Right lobe of liver (tissue), 6 donors: ENCODE measurements at regions not wholly inside any gene's neighbourhood (a gene's known extent, or its start where the extent isn't known, plus 50 kb on each side); places are given as distances from the start of the nearest gene placed in this dataset.

Experiments used
- ATAC-seq, 4 donors: fragments of 200-7000 bp; cut with Tn5 transposase; one replicate each; pipeline ENCODE4 v1.9.1; 2020; ENCODE audit warnings: mild to moderate bottlenecking in 4 of 4, moderate library complexity in 4 of 4
- DNase-seq, 3 donors: peaks; one replicate each; pipeline ENCODE4 v3.0.0-alpha.2; 2020
- H3K27ac ChIP-seq, 3 donors: fragments of 200-600 bp; one replicate each; pipeline ENCODE4 v1.8.0; 2022
- H3K27me3 ChIP-seq, 2 donors: fragments of 200-600 bp; one replicate each; pipeline ENCODE4 v1.8.0; 2022
- H3K36me3 ChIP-seq, 4 donors: fragments of 200-600 bp; sonication (generic) in 1 of 4; one replicate each; pipeline versions ENCODE4 v1.5.1 to v1.8.0; 2017 to 2022; ENCODE audit warnings: control low read depth in 1 of 4
- H3K4me1 ChIP-seq, 4 donors: fragments of 200-600 bp; sonication (generic) in 1 of 4; one replicate each; pipeline versions ENCODE4 v1.5.1 to v1.8.0; 2017 to 2022; ENCODE audit warnings: control low read depth in 1 of 4
- H3K4me3 ChIP-seq, 3 donors: fragments of 200-600 bp; one replicate each; pipeline ENCODE4 v1.8.0; 2022
- H3K9me3 ChIP-seq, 4 donors: fragments of 200-600 bp; sonication (generic) in 1 of 4; one replicate each; pipeline versions ENCODE4 v1.5.1 to v1.8.0; 2017 to 2022; ENCODE audit warnings: control low read depth in 1 of 4
- POLR2A ChIP-seq: fragments of 450-650 bp; IDR thresholded peaks from one replicate; pipeline ENCODE4 v1.6.1; 2017; ENCODE audit warnings: antibody characterized with exemption, mild to moderate bottlenecking
- WGBS: methylation state at CpG from one replicate; pipeline ENCODE4 v1.1.6; 2018; ENCODE audit warnings: low coverage, low lambda C conversion rate; ENCODE audit not compliant: insufficient coverage; ENCODE audit errors: missing lambda C conversion rate; 5-methylcytosine and 5-hydroxymethylcytosine counted together
- intact Hi-C, 2 donors: fragments of 100-400 bp; cut with DNase I; formaldehyde crosslinking; loops; one replicate each; pipeline versions ENCODE4 v1.11.2 to v1.14.1; 2022
- TF ChIP-seq, protein P1 (sequence below), 4 donors: fragments of 200-600 bp in 3 of 4; fragments of 450-650 bp in 1 of 4; IDR thresholded peaks; one replicate each; pipeline versions ENCODE4 v1.5.1 to v1.8.0; 2016 to 2022; ENCODE audit warnings: antibody characterized with exemption in 4 of 4, mild to moderate bottlenecking in 2 of 4
- donor health status: DM: no; HTN: yes; CAD: no.
- donor health status: DM: no; HTN: no; CAD: no.
- donor health status: DM: no; HTN: no; CAD: no.
- donor health status: DM: no; HTN: yes; CAD: no.
- donor health status: DM: no; HTN: yes; CAD: no.

DNA sequence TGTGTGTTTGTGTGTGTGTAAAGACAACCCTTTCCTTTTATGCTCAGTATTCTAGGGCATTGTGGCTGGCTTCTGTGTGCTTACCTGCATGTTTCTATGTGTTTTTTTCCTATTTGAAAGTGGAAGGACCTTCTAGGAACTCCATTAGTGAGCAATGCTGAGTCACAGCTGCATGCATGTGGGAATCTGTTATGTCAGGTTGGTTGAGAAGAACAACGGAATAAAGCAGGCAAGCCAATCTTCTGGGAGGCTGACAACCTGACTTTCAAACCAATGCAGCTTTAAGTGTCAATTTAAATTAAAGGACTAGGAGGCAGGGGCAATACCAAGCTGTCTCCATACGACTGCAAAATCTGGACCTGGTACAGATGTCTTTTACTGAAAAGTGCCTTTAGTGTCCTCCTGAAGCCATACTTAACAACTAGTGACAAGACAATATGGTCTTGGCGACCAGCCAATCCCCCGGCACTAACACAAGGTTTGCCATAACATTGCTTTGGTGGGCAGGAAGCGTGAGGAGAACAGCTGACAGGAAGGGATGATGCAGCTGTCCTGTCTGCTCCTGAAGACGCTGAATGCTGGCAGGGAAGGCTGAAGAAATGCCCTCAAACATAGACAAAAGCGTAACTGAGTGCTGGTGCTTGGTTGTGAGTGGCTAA, 514.7 kb upstream of the CDH7 start:
- Histone ChIP-seq H3K27ac (no peak overlapping the region), H3K27me3 (no peaks in the 10 kb centered on the region), H3K4me1 (no peaks in the 10 kb centered on the region), H3K9me3 (no peaks in the 10 kb centered on the region), H3K36me3 (no peaks in the 10 kb centered on the region), H3K4me3 (no peak overlapping the region)
- ATAC-seq: peak; percentile 48 to 64 (median 54)
- DNase-seq: peak in 1 of 3 donors; percentile 26
- no peak for TF ChIP-seq POLR2A
- TF ChIP-seq, protein P1, sequence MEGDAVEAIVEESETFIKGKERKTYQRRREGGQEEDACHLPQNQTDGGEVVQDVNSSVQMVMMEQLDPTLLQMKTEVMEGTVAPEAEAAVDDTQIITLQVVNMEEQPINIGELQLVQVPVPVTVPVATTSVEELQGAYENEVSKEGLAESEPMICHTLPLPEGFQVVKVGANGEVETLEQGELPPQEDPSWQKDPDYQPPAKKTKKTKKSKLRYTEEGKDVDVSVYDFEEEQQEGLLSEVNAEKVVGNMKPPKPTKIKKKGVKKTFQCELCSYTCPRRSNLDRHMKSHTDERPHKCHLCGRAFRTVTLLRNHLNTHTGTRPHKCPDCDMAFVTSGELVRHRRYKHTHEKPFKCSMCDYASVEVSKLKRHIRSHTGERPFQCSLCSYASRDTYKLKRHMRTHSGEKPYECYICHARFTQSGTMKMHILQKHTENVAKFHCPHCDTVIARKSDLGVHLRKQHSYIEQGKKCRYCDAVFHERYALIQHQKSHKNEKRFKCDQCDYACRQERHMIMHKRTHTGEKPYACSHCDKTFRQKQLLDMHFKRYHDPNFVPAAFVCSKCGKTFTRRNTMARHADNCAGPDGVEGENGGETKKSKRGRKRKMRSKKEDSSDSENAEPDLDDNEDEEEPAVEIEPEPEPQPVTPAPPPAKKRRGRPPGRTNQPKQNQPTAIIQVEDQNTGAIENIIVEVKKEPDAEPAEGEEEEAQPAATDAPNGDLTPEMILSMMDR (IDR thresholded peaks at IDR 0.05): no peak
- intact Hi-C loops: no loop called here
- WGBS: 13% methylated on average over 7 of the region's 7 CpGs

DNA sequence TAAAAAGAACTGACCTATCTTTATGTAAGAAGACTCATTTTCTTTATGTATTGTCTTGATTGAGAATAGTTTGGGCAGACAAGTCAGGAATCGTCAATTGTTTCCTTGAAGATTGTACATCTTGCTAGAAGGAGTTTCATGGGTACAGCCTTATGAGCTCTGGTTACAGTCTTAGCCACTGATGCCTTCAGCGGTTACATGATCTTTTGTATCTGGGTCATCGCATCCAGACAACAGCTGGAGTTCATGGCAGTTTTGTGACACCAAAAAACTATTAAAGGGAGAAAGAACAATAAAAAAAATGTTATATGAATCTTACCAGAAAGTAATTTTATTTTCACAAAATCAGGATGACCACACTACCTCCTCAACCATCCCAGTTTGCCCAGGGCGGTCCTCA, 520.5 kb upstream of the CDH7 start:
- intact Hi-C loops: no loop called here
- whole genome bisulfite sequencing: 61% methylated on average over 4 of the region's 4 CpGs
- TF ChIP-seq, protein P1 (IDR thresholded peaks at IDR 0.05): no peak
- TF ChIP-seq POLR2A: no peak
- H3K4me3 ChIP-seq: no peak overlapping the region
- H3K27ac ChIP-seq: no peak overlapping the region
- H3K27me3 ChIP-seq: no peaks in the 10 kb centered on the region
- no peaks in the 10 kb centered on the region for H3K4me1 ChIP-seq
- no peaks in the 10 kb centered on the region for H3K36me3 ChIP-seq
- H3K9me3 ChIP-seq: no peaks in the 10 kb centered on the region
- DNase-seq (no peak), ATAC-seq (no peak)

DNA sequence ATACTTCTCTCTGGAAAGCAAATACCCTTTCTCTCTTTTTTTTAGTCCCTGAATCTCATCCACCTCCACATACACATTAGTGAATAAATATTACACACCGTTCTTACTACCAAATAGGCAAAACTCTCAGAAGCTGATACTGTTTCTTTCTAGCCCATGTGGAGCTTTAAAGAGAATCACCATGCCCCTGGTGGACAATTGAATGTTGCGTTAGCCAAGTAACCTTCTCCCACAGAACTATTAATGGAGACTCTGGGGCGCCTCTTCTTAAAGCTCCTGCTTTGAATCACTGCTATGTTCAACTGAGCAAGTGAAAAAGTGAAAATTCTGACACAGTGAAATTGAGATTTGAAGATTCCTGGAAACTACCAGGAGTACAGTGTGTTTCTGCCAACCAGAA, 522.8 kb upstream of the CDH7 start:
- WGBS: 76% methylated on average over 3 of the region's 3 CpGs
- ATAC-seq (no peak), DNase-seq (no peak)
- no peaks in the 10 kb centered on the region for H3K4me1 ChIP-seq
- no peak overlapping the region for H3K4me3 ChIP-seq
- no peaks in the 10 kb centered on the region for H3K27me3 ChIP-seq
- TF ChIP-seq, protein P1 (IDR thresholded peaks at IDR 0.05): no peak
- TF ChIP-seq POLR2A: no peak
- H3K9me3 ChIP-seq: no peaks in the 10 kb centered on the region
- no peak overlapping the region for H3K27ac ChIP-seq
- no peaks in the 10 kb centered on the region for H3K36me3 ChIP-seq
- intact Hi-C loops: no loop called here

DNA sequence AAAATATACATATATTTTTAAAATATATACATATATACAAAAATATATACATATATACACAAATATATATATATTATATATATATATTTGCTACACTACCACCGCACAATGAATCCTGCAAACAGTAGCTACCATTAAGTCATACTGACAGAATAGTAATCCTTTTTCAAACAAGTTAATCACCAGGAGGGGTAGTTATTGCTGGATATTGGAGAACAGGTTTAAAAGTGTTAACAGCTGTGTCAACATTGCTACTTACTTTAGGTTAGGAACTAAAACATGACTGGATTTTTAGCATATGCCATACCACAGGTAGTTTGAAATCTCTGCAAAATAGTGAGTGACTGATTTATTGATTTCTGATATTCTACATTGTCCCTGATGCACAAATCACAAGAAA, 529.1 kb upstream of the CDH7 start:
- no peak for ATAC-seq
- Histone ChIP-seq H3K36me3 (no peaks in the 10 kb centered on the region), H3K27me3 (no peaks in the 10 kb centered on the region), H3K4me1 (no peaks in the 10 kb centered on the region), H3K4me3 (no peak overlapping the region), H3K9me3 (no peaks in the 10 kb centered on the region), H3K27ac (no peak overlapping the region)
- TF ChIP-seq, protein P1 (IDR thresholded peaks at IDR 0.05): no peak
- no peak for TF ChIP-seq POLR2A
- no peak for DNase-seq
- WGBS: 77% methylated on average over 1 of the region's 1 CpG
- intact Hi-C loops: no loop called here

DNA sequence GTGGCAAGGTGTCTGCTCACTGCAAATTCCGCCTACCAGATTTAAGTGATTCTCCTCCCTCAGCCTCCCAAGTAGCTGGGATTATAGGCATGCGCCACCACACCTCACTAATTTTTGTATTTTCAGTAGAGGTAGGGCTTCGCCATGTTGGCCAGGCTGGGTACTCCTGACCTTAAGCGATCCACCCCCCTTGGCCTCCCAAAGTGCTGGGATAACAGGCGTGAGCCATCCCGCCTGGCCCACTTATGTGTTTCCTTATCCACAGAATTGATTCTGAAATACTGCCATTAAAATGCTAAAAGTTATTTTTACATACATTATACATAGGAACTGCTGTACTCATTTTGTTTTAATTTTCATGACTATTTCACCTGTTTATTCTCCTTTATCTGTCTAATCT, 529.7 kb upstream of the CDH7 start:
- ATAC-seq: no peak

More for the DNA sequence above, 529.7 kb upstream of the CDH7 start:
- intact Hi-C loops: no loop called here
- 51% methylated on average over 4 of the region's 6 CpGs for WGBS
- no peaks in the 10 kb centered on the region for H3K36me3 ChIP-seq
- H3K4me3 ChIP-seq: no peak overlapping the region
- H3K27ac ChIP-seq: no peak overlapping the region
- DNase-seq: no peak
- H3K9me3 ChIP-seq: no peaks in the 10 kb centered on the region
- H3K27me3 ChIP-seq: no peaks in the 10 kb centered on the region
- no peaks in the 10 kb centered on the region for H3K4me1 ChIP-seq
- TF ChIP-seq, protein P1 (IDR thresholded peaks at IDR 0.05): no peak
- TF ChIP-seq POLR2A: no peak
